GM21360 (cell line): ENCODE measurements at regions not wholly inside any gene's neighbourhood (a gene's known extent, or its start where the extent isn't known, plus 50 kb on each side); places are given as distances from the start of the nearest gene placed in this dataset.

Experiments
- ATAC-seq: cut with Tn5 transposase; IDR thresholded peaks from one replicate; pipeline ENCODE4 v1.9.1; 2021; ENCODE audit warnings: mild to moderate bottlenecking, moderate library complexity; ENCODE audit not compliant: unreplicated experiment

DNA sequence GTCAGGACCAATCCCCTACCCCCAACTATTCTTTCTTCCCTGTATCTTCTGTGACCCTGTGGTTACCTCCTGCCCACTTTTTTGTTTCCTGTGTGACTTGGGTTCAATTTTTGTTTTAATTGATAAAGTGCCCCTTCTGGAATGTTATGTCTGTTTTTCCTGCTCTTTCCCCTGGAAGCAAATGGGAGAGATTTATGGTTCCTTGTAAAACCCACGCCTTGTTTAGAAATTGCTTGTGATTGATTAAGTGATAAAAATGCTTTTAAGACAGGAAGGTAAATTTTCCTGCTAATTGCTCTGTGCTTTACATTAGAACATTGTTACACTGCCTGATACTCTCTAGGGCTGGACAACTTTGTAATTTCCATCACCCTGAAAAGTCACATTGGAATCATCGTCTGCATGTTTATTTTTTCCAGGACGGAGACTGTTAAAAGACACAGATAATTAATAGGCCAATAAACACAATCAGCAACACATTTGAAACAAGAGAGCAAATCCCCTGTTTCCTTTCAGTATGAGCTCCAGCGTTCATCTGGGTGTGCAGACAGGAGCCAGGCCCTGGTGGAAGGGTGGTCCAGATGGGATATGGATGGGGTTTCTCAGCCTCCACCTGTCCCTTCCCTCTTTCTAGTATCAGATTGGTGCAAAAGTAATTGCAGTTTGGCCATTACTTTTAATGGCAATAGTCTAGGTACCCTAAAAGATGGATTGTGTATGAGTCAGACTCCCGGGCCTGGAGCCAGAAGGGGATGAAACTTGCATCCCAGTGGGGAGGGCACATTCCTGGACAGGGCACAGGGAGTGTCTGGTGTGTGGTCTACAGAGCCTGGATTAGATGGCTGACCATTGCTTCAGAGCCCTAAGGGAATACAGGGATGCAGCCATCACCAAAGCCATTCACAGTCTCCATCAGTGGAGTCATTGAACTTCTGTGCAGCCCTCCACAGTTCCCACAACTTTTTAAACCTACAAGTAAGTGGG is 58.1 kb upstream of the AGBL1 start:
- ATAC-seq, result no peak

DNA sequence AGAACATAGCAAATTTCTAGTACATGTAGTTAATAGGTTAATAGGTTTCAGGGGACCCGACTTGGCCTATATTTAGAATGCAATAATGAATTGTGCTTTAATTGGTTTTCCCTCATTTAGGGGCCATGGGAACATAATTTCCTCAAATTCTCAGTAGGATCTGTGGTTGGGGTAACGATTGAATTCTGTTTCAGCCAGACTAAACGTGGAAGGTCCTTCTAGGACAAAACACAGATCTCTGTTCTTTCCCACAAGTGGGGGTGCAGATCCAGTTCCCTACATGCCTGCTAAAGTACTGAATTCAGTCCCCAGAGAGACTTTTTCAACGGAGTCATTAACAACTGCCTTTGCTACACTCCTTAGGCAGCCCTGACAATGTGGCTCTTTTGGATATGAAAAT is 50.7 kb upstream of the AGBL1 start:
- ATAC-seq, result no peak
